HEK293 (cell line): ENCODE measurements at regions not wholly inside any gene's neighbourhood (a gene's known extent, or its start where the extent isn't known, plus 50 kb on each side); places are given as distances from the start of the nearest gene placed in this dataset.

ENCODE experiments used
- CTCF ChIA-PET: fragments of 350-600 bp; formaldehyde crosslinking; extraction: SDS; loops from one replicate; lab custom pipeline; 2021; ENCODE audit warnings: antibody characterized with exemption; lab: Yijun Ruan, JAX
- POLR2A ChIA-PET: fragments of 300-600 bp; formaldehyde crosslinking; extraction: SDS; loops from one replicate; lab custom pipeline; 2020; ENCODE audit warnings: antibody characterized with exemption, inconsistent platforms; lab: Yijun Ruan, JAX
- H3K27ac ChIP-seq: fragments of 200-500 bp; sonication (Bioruptor generic); 2 replicates; pipeline ENCODE4 v1.5.1; 2014; ENCODE audit warnings: low read depth, low read length, control low read depth, inconsistent platforms; ENCODE audit errors: extremely low read depth
- H3K36me3 ChIP-seq, 2 experiments: fragments of 200-500 bp in 1 of 2; sonication (Bioruptor generic) in 1 of 2; 1 replicate in 1 of 2; 2 replicates in 1 of 2; pipeline ENCODE4 v1.5.1; 2014 to 2017; ENCODE audit warnings: inconsistent platforms in 2 of 2, low read length in 2 of 2; ENCODE audit not compliant: control insufficient read depth in 2 of 2, insufficient read depth in 1 of 2
- H3K4me1 ChIP-seq: fragments of 200-500 bp; sonication (Bioruptor generic); 2 replicates; pipeline ENCODE4 v1.5.1; 2014; ENCODE audit warnings: mild to moderate bottlenecking, low read length, inconsistent platforms; ENCODE audit not compliant: control insufficient read depth, insufficient read depth
- H3K4me3 ChIP-seq: 2 replicates; pipeline ENCODE4 v1.5.1; 2011; ENCODE audit warnings: low read depth, mild to moderate bottlenecking, control low read depth, low read length, moderate library complexity
- H3K9me3 ChIP-seq: fragments of 200-500 bp; sonication (Bioruptor generic); 2 replicates; pipeline ENCODE4 v1.5.1; 2014; ENCODE audit warnings: low read depth, low read length, inconsistent platforms; ENCODE audit not compliant: control insufficient read depth, insufficient read depth
- KLF7 ChIP-seq: fragments of 450-650 bp; formaldehyde crosslinking; IDR thresholded peaks from 2 replicates; pipeline ENCODE4 v1.5.1; 2016; ENCODE audit warnings: missing biosample characterization, missing genetic modification characterization, borderline replicate concordance
- TCF7L2 ChIP-seq: IDR thresholded peaks from 2 replicates; pipeline ENCODE4 v1.6.1; 2011; ENCODE audit warnings: low read depth, mild to moderate bottlenecking, inconsistent platforms, low read length, moderate library complexity, borderline replicate concordance
- ZNF132 ChIP-seq: fragments of 450-650 bp; formaldehyde crosslinking; IDR thresholded peaks from 2 replicates; pipeline ENCODE4 v1.5.1; 2017; ENCODE audit warnings: missing biosample characterization, missing genetic modification characterization, borderline replicate concordance
- ZNF157 ChIP-seq: fragments of 450-650 bp; formaldehyde crosslinking; IDR thresholded peaks from 2 replicates; pipeline ENCODE4 v1.5.1; 2016; ENCODE audit warnings: missing biosample characterization, missing genetic modification characterization
- ZNF202 ChIP-seq: fragments of 450-650 bp; formaldehyde crosslinking; IDR thresholded peaks from 2 replicates; pipeline ENCODE4 v1.5.1; 2016; ENCODE audit warnings: missing biosample characterization, missing genetic modification characterization, borderline replicate concordance
- ZNF311 ChIP-seq: fragments of 450-650 bp; formaldehyde crosslinking; IDR thresholded peaks from 2 replicates; pipeline ENCODE4 v1.5.1; 2017; ENCODE audit warnings: missing biosample characterization, missing genetic modification characterization, borderline replicate concordance
- ZNF335 ChIP-seq: fragments of 450-650 bp; formaldehyde crosslinking; conservative IDR thresholded peaks from 2 replicates; pipeline ENCODE4 v1.5.1; 2016; ENCODE audit warnings: missing biosample characterization, missing genetic modification characterization
- ZNF354C ChIP-seq: fragments of 450-650 bp; formaldehyde crosslinking; IDR thresholded peaks from 2 replicates; pipeline ENCODE4 v1.5.1; 2016; ENCODE audit warnings: missing biosample characterization, missing genetic modification characterization, low read depth, borderline replicate concordance
- ZNF391 ChIP-seq: fragments of 450-650 bp; formaldehyde crosslinking; IDR thresholded peaks from 2 replicates; pipeline ENCODE4 v1.5.1; 2016; ENCODE audit warnings: low read depth, missing biosample characterization, missing genetic modification characterization, borderline replicate concordance
- ZNF521 ChIP-seq: fragments of 450-650 bp; formaldehyde crosslinking; IDR thresholded peaks from 2 replicates; pipeline ENCODE4 v1.5.1; 2017; ENCODE audit warnings: missing biosample characterization, mild to moderate bottlenecking, missing genetic modification characterization
- ZNF610 ChIP-seq: fragments of 450-650 bp; formaldehyde crosslinking; IDR thresholded peaks from 2 replicates; pipeline ENCODE4 v1.5.1; 2016; ENCODE audit warnings: missing biosample characterization, missing genetic modification characterization, borderline replicate concordance
- ZNF624 ChIP-seq: fragments of 450-650 bp; formaldehyde crosslinking; IDR thresholded peaks from 2 replicates; pipeline ENCODE4 v1.5.1; 2017; ENCODE audit warnings: missing biosample characterization, missing genetic modification characterization
- ZNF626 ChIP-seq: fragments of 450-650 bp; sonication (Bioruptor Pico); formaldehyde crosslinking; IDR thresholded peaks from 2 replicates; pipeline ENCODE4 v1.5.1; 2018; ENCODE audit warnings: missing biosample characterization, missing genetic modification characterization, inconsistent platforms
- TF ChIP-seq, protein P1 (sequence below): fragments of 450-650 bp; formaldehyde crosslinking; IDR thresholded peaks from 2 replicates; pipeline ENCODE4 v1.5.1; 2016; ENCODE audit warnings: missing biosample characterization, missing genetic modification characterization, borderline replicate concordance
- TF ChIP-seq, protein P2 (sequence below): fragments of 450-650 bp; formaldehyde crosslinking; IDR thresholded peaks from 2 replicates; pipeline ENCODE4 v1.5.1; 2017; ENCODE audit warnings: missing biosample characterization, mild to moderate bottlenecking, missing genetic modification characterization, moderate library complexity
- TF ChIP-seq, protein P3 (sequence below): fragments of 450-650 bp; formaldehyde crosslinking; IDR thresholded peaks from 2 replicates; pipeline ENCODE4 v1.5.1; 2016; ENCODE audit warnings: missing biosample characterization, missing genetic modification characterization, borderline replicate concordance
- TF ChIP-seq, protein P4 (sequence below): fragments of 450-650 bp; IDR thresholded peaks from 2 replicates; pipeline ENCODE4 v1.5.1; 2018; ENCODE audit warnings: missing biosample characterization, mild to moderate bottlenecking, missing genetic modification characterization

DNA sequence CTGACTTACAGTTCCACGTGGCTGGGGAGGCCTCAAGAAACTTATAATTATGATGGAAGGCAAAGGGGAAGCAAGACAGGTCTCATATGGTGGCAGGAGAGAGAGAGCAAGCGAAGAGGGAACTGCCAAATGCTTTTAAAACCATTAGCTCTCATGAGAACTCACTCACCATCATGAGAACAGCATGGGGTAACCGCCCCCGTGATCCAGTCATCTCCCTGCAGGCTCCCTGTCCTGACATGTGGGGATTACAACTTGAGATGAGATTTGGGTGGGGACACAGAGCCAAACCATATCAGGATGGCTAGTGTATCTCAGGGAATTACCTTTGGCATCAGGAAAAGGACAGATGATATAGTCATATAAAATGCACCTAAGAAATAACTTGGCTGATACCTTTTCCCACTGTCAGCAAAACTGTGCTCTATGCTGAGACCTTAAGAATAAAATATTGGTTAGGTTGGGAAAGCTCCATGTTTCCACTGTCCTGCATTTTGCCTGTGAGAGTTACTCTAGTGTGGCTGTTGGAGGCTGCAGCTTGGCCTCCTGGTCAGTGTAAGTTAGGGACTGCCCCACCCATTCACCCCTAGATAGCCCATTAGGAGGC lies 110.3 kb downstream of the UCHL1 start (continued):
- TF ChIP-seq, protein P1, sequence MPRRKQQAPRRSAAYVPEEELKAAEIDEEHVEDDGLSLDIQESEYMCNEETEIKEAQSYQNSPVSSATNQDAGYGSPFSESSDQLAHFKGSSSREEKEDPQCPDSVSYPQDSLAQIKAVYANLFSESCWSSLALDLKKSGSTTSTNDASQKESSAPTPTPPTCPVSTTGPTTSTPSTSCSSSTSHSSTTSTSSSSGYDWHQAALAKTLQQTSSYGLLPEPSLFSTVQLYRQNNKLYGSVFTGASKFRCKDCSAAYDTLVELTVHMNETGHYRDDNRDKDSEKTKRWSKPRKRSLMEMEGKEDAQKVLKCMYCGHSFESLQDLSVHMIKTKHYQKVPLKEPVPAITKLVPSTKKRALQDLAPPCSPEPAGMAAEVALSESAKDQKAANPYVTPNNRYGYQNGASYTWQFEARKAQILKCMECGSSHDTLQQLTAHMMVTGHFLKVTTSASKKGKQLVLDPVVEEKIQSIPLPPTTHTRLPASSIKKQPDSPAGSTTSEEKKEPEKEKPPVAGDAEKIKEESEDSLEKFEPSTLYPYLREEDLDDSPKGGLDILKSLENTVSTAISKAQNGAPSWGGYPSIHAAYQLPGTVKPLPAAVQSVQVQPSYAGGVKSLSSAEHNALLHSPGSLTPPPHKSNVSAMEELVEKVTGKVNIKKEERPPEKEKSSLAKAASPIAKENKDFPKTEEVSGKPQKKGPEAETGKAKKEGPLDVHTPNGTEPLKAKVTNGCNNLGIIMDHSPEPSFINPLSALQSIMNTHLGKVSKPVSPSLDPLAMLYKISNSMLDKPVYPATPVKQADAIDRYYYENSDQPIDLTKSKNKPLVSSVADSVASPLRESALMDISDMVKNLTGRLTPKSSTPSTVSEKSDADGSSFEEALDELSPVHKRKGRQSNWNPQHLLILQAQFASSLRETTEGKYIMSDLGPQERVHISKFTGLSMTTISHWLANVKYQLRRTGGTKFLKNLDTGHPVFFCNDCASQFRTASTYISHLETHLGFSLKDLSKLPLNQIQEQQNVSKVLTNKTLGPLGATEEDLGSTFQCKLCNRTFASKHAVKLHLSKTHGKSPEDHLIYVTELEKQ (tag by site-specific recombination): no peak
- TF ChIP-seq ZNF335 (no peak), ZNF391 (no peak), ZNF157 (tag by site-specific recombination) (no peak), ZNF624 (tag by site-specific recombination) (no peak)
- TF ChIP-seq, protein P2, sequence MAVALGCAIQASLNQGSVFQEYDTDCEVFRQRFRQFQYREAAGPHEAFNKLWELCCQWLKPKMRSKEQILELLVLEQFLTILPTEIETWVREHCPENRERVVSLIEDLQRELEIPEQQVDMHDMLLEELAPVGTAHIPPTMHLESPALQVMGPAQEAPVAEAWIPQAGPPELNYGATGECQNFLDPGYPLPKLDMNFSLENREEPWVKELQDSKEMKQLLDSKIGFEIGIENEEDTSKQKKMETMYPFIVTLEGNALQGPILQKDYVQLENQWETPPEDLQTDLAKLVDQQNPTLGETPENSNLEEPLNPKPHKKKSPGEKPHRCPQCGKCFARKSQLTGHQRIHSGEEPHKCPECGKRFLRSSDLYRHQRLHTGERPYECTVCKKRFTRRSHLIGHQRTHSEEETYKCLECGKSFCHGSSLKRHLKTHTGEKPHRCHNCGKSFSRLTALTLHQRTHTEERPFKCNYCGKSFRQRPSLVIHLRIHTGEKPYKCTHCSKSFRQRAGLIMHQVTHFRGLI: no peak
- TF ChIP-seq, protein P3, sequence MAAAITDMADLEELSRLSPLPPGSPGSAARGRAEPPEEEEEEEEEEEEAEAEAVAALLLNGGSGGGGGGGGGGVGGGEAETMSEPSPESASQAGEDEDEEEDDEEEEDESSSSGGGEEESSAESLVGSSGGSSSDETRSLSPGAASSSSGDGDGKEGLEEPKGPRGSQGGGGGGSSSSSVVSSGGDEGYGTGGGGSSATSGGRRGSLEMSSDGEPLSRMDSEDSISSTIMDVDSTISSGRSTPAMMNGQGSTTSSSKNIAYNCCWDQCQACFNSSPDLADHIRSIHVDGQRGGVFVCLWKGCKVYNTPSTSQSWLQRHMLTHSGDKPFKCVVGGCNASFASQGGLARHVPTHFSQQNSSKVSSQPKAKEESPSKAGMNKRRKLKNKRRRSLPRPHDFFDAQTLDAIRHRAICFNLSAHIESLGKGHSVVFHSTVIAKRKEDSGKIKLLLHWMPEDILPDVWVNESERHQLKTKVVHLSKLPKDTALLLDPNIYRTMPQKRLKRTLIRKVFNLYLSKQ: no peak

DNA sequence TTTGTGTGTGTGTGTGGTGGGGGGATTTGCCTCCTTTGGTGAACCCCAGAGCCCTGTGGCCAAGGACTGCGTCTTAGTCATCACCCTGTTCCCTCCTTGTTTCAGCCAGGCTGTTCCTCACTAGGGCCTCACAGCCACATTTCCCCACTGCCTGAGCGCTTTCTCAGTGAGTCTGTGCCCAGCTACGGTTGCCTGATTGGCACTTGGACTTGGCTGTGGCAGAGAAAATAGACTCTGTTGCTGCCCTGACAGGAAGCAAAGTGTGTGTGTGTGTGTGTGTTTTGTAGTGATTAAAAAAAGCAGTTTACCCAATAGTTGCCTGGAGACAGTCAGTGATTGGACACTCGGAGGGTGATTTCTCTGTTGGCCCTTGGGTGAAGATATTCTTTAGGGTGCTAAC lies 113.0 kb downstream of the UCHL1 start:
- Histone ChIP-seq H3K4me1 (no peaks in the 10 kb centered on the region), H3K9me3 (no peaks in the 10 kb centered on the region), H3K36me3 (no peaks in the 10 kb centered on the region), H3K27ac (no peak overlapping the region), H3K4me3 (no peak overlapping the region)
- TF ChIP-seq ZNF354C: no peak
- TF ChIP-seq KLF7 (tag by site-specific recombination): no peak
- TF ChIP-seq, protein P4, sequence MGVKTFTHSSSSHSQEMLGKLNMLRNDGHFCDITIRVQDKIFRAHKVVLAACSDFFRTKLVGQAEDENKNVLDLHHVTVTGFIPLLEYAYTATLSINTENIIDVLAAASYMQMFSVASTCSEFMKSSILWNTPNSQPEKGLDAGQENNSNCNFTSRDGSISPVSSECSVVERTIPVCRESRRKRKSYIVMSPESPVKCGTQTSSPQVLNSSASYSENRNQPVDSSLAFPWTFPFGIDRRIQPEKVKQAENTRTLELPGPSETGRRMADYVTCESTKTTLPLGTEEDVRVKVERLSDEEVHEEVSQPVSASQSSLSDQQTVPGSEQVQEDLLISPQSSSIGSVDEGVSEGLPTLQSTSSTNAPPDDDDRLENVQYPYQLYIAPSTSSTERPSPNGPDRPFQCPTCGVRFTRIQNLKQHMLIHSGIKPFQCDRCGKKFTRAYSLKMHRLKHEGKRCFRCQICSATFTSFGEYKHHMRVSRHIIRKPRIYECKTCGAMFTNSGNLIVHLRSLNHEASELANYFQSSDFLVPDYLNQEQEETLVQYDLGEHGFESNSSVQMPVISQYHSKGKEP: no peak
- no peak for TF ChIP-seq ZNF610 (tag by site-specific recombination)
- no peak for TF ChIP-seq ZNF132 (tag by site-specific recombination)
- no peak for TF ChIP-seq ZNF157 (tag by site-specific recombination)
- TF ChIP-seq ZNF521 (tag by site-specific recombination): no peak
- TF ChIP-seq ZNF202 (tag by site-specific recombination): no peak
- TF ChIP-seq TCF7L2: no peak
- no peak for TF ChIP-seq ZNF311 (tag by site-specific recombination)
- TF ChIP-seq, protein P1 (tag by site-specific recombination): no peak
- TF ChIP-seq ZNF626 (tag by site-specific recombination): no peak
- CTCF ChIA-PET: interaction anchor here (0.6 kb wide), 1 partner anchor 50 kb away, joined by 4 read pairs; no protein-coding TSS in a partner anchor
- POLR2A ChIA-PET: no interaction called here
